Esophagus squamous epithelium (tissue), 4 donors: ENCODE measurements at regions not wholly inside any gene's neighbourhood (a gene's known extent, or its start where the extent isn't known, plus 50 kb on each side); places are given as distances from the start of the nearest gene placed in this dataset.

Experiments used
- CTCF ChIP-seq, 6 experiments: fragments of 450-650 bp in 4 of 6; fragments of 200-600 bp in 2 of 6; sonication (generic) in 2 of 6; IDR thresholded peaks; one replicate each; pipeline ENCODE4 v1.5.1; 2016 to 2019; ENCODE audit warnings: antibody characterized with exemption in 6 of 6, mild to moderate bottlenecking in 4 of 6, moderate library complexity in 4 of 6
- POLR2A ChIP-seq, 4 donors: fragments of 450-650 bp; IDR thresholded peaks; one replicate each; pipeline ENCODE4 v1.6.1; 2017; ENCODE audit warnings: antibody characterized with exemption in 4 of 4, mild to moderate bottlenecking in 4 of 4, moderate library complexity in 3 of 4

- TF ChIP-seq POLR2A (IDR thresholded peaks at IDR 0.05) (no peak), CTCF (IDR thresholded peaks at IDR 0.05) (no peak)
Observed at GRCh38 chr4:96097693-96098092, 257.8 kb downstream of the PDHA2 start.
